ENCODE measurements at regions not wholly inside any gene's neighbourhood (a gene's known extent, or its start where the extent isn't known, plus 50 kb on each side); places are given as distances from the start of the nearest gene placed in this dataset.

GRCh38 chr13:95387733-95388207 lies 86.5 kb upstream of the ABCC4 start:
- TF ChIP-seq, protein P1, sequence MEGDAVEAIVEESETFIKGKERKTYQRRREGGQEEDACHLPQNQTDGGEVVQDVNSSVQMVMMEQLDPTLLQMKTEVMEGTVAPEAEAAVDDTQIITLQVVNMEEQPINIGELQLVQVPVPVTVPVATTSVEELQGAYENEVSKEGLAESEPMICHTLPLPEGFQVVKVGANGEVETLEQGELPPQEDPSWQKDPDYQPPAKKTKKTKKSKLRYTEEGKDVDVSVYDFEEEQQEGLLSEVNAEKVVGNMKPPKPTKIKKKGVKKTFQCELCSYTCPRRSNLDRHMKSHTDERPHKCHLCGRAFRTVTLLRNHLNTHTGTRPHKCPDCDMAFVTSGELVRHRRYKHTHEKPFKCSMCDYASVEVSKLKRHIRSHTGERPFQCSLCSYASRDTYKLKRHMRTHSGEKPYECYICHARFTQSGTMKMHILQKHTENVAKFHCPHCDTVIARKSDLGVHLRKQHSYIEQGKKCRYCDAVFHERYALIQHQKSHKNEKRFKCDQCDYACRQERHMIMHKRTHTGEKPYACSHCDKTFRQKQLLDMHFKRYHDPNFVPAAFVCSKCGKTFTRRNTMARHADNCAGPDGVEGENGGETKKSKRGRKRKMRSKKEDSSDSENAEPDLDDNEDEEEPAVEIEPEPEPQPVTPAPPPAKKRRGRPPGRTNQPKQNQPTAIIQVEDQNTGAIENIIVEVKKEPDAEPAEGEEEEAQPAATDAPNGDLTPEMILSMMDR (IDR thresholded peaks at IDR 0.05; ENCODE audit: low read depth, low read length), result no peak
- no peak for DNase-seq (ENCODE audit: extremely low read depth, low read depth)

DNA sequence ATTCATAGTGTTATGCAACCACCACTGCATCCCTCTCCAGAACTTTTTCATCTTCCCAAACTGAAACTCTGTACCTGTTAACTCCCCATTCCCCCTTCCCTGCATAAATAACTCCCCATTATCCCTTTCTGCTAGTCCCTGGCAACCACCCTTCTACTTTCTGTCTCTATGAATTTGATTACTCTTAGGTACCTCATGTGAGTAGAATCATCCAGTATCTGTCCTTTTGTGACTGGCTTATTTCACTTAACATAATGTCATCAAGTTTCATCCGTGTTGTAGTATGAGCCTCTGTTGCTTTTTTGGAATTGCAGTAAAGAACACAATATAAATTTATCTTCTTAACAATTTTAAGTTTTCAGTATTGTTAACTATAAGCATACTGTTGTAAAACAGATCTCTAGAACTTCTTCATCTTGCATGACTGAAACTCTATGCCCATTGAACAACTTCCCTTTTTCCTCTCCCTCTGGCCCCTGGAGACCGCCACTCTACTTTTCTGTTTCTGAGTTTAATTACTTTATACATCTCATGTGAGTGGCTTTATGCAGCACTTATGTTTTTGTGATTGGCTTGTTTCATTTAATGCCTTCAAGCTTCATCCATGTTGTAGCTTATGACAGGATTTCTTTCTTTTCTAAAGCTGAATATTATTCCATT lies 87.3 kb upstream of the ABCC4 start:
- TF ChIP-seq, protein P1 (IDR thresholded peaks at IDR 0.05; ENCODE audit: low read depth, low read length), result no peak
- DNase-seq (ENCODE audit: extremely low read depth, low read depth), result no peak

DNA sequence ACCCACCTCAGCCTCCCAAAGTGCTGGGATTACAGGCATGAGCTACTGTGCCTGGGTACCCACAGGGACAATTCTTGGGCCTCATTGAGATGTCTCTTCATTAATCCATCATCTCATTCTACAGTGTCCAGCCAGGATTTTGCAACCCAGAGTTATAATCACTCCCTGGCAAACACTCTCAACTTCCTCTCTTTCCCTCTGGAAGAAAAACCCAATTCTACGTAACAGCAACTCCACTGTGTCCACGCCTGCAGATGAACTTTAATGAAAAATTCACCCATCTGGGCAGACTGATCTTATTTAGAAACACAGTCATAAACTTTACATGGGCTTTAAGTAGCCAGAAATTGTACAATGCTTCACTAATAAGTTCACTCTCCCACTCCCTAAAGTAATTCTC lies 90.1 kb upstream of the ABCC4 start:
- no peak for DNase-seq (ENCODE audit: extremely low read depth, low read depth)
- TF ChIP-seq, protein P1 (IDR thresholded peaks at IDR 0.05; ENCODE audit: low read depth, low read length), result no peak

DNA sequence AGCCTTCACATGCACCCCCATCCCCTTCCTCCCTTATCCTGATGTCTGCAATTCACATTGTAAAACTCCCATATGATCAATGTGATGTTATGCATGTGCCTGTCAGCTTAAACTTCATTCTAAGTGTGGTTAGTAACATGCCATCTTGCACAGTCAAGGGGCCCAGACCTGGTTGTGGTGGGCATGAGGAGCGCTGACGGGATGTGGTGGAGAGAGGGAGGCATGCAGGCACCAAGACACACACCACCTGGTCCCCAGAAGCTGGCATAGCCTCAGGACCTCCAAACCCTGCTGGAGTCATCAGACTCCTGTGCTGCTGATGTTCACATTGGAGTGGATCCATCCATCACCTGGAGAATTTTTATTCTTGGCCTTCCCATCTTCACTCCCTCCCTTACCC lies 90.5 kb upstream of the ABCC4 start:
- no peak for DNase-seq (ENCODE audit: extremely low read depth, low read depth)
- TF ChIP-seq, protein P1 (IDR thresholded peaks at IDR 0.05; ENCODE audit: low read depth, low read length), result no peak

- no peak for DNase-seq (ENCODE audit: extremely low read depth, low read depth)
- TF ChIP-seq, protein P1 (IDR thresholded peaks at IDR 0.05; ENCODE audit: low read depth, low read length), result no peak
These were observed 91.3 kb upstream of the ABCC4 start for GRCh38 chr13:95392597-95392996.

- TF ChIP-seq, protein P1 (IDR thresholded peaks at IDR 0.05; ENCODE audit: low read depth, low read length), result no peak
- no peak for DNase-seq (ENCODE audit: extremely low read depth, low read depth)
These were observed 102.3 kb upstream of the ABCC4 start for GRCh38 chr13:95403349-95404140.

All from AG09319 (cell line).